KMS-11 (cell line): ENCODE measurements at regions not wholly inside any gene's neighbourhood (a gene's known extent, or its start where the extent isn't known, plus 50 kb on each side); places are given as distances from the start of the nearest gene placed in this dataset.

Experiments
- H2AFZ ChIP-seq: fragments of 200-600 bp; sonication (generic); 2 replicates; pipeline ENCODE4 v1.6.1; 2016; ENCODE audit warnings: antibody characterized with exemption, mixed run types, low read depth
- H3K27ac ChIP-seq: fragments of 200-600 bp; sonication (generic); 2 replicates; pipeline ENCODE4 v1.6.1; 2016; ENCODE audit warnings: mild to moderate bottlenecking, mixed run types
- H3K27me3 ChIP-seq: fragments of 200-600 bp; sonication (generic); 2 replicates; pipeline ENCODE4 v1.6.1; 2017; ENCODE audit warnings: mild to moderate bottlenecking, low read depth, mixed run types, moderate library complexity; ENCODE audit not compliant: insufficient read depth
- H3K36me3 ChIP-seq: fragments of 200-600 bp; sonication (generic); 2 replicates; pipeline ENCODE4 v1.6.1; 2017; ENCODE audit warnings: mild to moderate bottlenecking, mixed run types; ENCODE audit not compliant: insufficient read depth
- H3K4me1 ChIP-seq: fragments of 200-600 bp; sonication (generic); 2 replicates; pipeline ENCODE4 v1.6.1; 2016; ENCODE audit warnings: mild to moderate bottlenecking, low read depth, mixed run types; ENCODE audit not compliant: poor library complexity, severe bottlenecking
- H3K4me2 ChIP-seq: fragments of 200-600 bp; sonication (generic); 2 replicates; pipeline ENCODE4 v1.7.0; 2016; ENCODE audit warnings: mild to moderate bottlenecking, mixed run types
- H3K4me3 ChIP-seq: fragments of 200-600 bp; sonication (generic); IDR thresholded peaks from 2 replicates; pipeline ENCODE4 v1.6.1; 2017; ENCODE audit warnings: low read depth, low read length, mixed read lengths; ENCODE audit not compliant: insufficient read depth
- H3K79me2 ChIP-seq: fragments of 200-600 bp; sonication (generic); 2 replicates; pipeline ENCODE4 v1.6.1; 2016; ENCODE audit warnings: low read depth, mixed run types; ENCODE audit not compliant: insufficient read depth
- H3K9ac ChIP-seq: fragments of 200-600 bp; sonication (generic); 2 replicates; pipeline ENCODE4 v1.6.1; 2016; ENCODE audit warnings: mild to moderate bottlenecking, mixed run types
- H4K20me1 ChIP-seq: fragments of 200-600 bp; sonication (generic); 2 replicates; pipeline ENCODE4 v1.6.1; 2016; ENCODE audit warnings: mild to moderate bottlenecking, mixed run types; ENCODE audit not compliant: insufficient read depth
- TF ChIP-seq, protein P1 (sequence below): fragments of 200-600 bp; sonication (generic); conservative IDR thresholded peaks from 2 replicates; pipeline ENCODE4 v1.6.1; 2017; ENCODE audit warnings: low read depth, mild to moderate bottlenecking, antibody characterized with exemption, low read length, moderate library complexity, mixed read lengths

DNA sequence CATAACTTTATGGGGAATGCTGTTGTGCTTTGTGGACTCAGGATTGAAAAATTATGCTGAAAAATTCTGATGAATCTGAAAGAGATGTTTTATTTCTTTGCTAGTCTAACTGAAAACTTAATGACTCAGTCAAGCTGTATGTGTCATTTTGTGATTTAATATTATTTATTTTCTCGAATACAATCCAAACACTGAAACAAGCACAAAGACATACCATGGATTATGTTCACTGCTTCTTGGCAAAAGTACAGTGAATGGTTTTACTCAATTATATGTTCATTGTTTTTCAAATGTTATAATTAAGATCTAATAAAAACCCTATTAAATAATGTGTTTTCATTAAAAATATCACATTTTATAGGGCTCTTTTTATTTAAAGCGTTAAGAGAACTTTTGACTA lies 330.6 kb upstream of the EPHA7 start:
- Histone ChIP-seq H3K4me1 (no peaks in the 10 kb centered on the region), H4K20me1 (no peaks in the 10 kb centered on the region), H3K9ac (no peak overlapping the region), H3K4me2 (no peak overlapping the region), H2AFZ (no peak overlapping the region), H3K27me3 (no peaks in the 10 kb centered on the region), H3K36me3 (no peaks in the 10 kb centered on the region), H3K27ac (no peak overlapping the region), H3K79me2 (no peaks in the 10 kb centered on the region), H3K4me3 (no peak overlapping the region)
- TF ChIP-seq, protein P1, sequence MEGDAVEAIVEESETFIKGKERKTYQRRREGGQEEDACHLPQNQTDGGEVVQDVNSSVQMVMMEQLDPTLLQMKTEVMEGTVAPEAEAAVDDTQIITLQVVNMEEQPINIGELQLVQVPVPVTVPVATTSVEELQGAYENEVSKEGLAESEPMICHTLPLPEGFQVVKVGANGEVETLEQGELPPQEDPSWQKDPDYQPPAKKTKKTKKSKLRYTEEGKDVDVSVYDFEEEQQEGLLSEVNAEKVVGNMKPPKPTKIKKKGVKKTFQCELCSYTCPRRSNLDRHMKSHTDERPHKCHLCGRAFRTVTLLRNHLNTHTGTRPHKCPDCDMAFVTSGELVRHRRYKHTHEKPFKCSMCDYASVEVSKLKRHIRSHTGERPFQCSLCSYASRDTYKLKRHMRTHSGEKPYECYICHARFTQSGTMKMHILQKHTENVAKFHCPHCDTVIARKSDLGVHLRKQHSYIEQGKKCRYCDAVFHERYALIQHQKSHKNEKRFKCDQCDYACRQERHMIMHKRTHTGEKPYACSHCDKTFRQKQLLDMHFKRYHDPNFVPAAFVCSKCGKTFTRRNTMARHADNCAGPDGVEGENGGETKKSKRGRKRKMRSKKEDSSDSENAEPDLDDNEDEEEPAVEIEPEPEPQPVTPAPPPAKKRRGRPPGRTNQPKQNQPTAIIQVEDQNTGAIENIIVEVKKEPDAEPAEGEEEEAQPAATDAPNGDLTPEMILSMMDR, result no peak

DNA sequence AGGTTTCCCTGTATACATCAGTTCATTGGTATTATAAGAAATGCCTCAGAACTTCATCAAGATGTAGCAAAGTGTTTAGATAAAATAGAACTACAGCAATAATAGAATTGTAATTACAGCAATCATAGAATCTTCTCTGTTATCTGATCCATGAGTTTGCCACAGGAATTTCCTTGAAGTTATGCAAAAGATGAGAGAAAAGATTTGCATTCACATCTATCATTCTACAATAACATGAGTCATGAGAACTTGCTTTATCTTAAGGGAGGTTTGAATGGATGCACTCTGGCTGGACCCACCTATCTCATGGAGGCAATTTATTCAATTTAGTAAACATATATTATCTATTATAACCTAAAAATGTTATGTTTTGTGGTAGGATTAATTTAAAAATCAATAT lies 329.8 kb upstream of the EPHA7 start:
- Histone ChIP-seq H4K20me1 (no peaks in the 10 kb centered on the region), H3K9ac (no peak overlapping the region), H3K36me3 (no peaks in the 10 kb centered on the region), H2AFZ (no peak overlapping the region), H3K27me3 (no peaks in the 10 kb centered on the region), H3K27ac (no peak overlapping the region), H3K4me3 (no peak overlapping the region), H3K4me2 (no peak overlapping the region), H3K79me2 (no peaks in the 10 kb centered on the region), H3K4me1 (no peaks in the 10 kb centered on the region)
- TF ChIP-seq, protein P1, result no peak

DNA sequence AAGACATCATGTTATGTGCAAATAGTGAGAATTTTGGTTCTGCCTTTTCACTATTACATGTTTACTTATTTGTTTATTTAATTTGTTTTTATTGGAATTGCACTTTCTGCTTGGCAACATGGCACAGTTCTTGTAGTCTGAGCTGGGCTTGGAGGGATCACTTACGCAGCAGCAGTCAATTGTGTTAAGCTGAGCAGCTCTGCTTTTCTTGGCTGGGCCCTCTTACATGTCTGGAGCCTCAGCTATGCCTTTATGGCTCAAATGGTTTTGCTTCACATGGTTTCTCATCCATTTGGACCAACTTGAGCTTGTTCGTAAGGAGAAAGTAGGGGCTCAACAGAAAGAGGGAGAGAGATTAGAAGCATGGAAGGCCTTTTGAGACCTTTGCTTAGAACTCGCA lies 327.5 kb upstream of the EPHA7 start:
- H3K9ac ChIP-seq, result no peak overlapping the region
- H3K79me2 ChIP-seq, result no peaks in the 10 kb centered on the region
- no peak overlapping the region for H2AFZ ChIP-seq
- no peak overlapping the region for H3K27ac ChIP-seq
- H3K4me1 ChIP-seq, result no peaks in the 10 kb centered on the region
- no peak overlapping the region for H3K4me2 ChIP-seq
- TF ChIP-seq, protein P1, result no peak
- no peaks in the 10 kb centered on the region for H3K27me3 ChIP-seq
- H3K36me3 ChIP-seq, result no peaks in the 10 kb centered on the region
- H4K20me1 ChIP-seq, result no peaks in the 10 kb centered on the region
- no peak overlapping the region for H3K4me3 ChIP-seq

DNA sequence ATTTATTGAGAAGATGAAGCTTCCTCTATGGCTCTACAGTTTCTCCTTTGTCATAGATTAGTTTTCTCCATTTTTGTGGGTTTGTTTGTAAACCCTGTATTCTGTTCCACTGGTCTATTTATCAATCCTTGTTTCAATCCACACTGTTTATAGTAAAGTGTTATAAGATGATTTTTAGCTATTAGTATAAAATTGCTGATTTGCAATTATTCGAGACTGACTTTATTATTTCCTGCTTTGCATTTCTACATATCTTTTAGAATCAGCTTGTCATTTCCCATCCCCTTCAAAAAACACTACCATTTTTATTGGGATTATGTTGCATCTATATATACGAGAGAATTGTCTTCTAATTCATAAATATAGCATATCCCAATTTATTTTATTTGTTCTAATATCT lies 325.9 kb upstream of the EPHA7 start:
- no peaks in the 10 kb centered on the region for H3K36me3 ChIP-seq
- no peak overlapping the region for H3K4me2 ChIP-seq
- H2AFZ ChIP-seq, result no peak overlapping the region
- H3K79me2 ChIP-seq, result no peaks in the 10 kb centered on the region
- no peaks in the 10 kb centered on the region for H4K20me1 ChIP-seq
- TF ChIP-seq, protein P1, result no peak
- H3K27ac ChIP-seq, result no peak overlapping the region
- H3K27me3 ChIP-seq, result no peaks in the 10 kb centered on the region
- H3K4me1 ChIP-seq, result no peaks in the 10 kb centered on the region
- H3K9ac ChIP-seq, result no peak overlapping the region
- H3K4me3 ChIP-seq, result no peak overlapping the region

DNA sequence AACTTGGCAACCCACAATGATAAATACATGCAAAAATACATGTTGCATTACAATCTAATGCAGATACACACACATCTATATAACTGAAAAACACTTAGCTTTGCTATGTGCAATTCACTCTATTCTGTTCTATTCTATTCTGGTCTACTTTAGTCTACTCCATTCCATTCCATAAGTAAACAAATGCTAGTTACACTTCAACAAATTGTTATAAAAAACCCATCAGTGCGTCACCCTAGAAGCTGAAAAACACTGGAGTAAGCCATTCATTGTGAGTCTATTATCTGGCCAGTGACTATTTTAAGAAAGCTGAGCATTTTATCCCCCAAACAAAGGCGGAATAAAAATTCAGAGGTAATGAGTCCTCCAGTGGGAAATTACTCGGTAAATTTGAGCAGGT lies 315.7 kb upstream of the EPHA7 start:
- Histone ChIP-seq H2AFZ (no peak overlapping the region), H3K27me3 (no peaks in the 10 kb centered on the region), H3K4me3 (no peak overlapping the region), H3K4me1 (no peaks in the 10 kb centered on the region), H3K36me3 (no peaks in the 10 kb centered on the region), H3K9ac (no peak overlapping the region), H3K27ac (no peak overlapping the region), H3K79me2 (no peaks in the 10 kb centered on the region), H3K4me2 (no peak overlapping the region), H4K20me1 (no peaks in the 10 kb centered on the region)
- TF ChIP-seq, protein P1, result no peak
